ENCODE measurements at regions not wholly inside any gene's neighbourhood (a gene's known extent, or its start where the extent isn't known, plus 50 kb on each side); places are given as distances from the start of the nearest gene placed in this dataset.
"Not testable (repeated sequence)": the region's sequence is repeated elsewhere in the genome, so short reads cannot be mapped to it uniquely, and the experiment has no call there.

DNA sequence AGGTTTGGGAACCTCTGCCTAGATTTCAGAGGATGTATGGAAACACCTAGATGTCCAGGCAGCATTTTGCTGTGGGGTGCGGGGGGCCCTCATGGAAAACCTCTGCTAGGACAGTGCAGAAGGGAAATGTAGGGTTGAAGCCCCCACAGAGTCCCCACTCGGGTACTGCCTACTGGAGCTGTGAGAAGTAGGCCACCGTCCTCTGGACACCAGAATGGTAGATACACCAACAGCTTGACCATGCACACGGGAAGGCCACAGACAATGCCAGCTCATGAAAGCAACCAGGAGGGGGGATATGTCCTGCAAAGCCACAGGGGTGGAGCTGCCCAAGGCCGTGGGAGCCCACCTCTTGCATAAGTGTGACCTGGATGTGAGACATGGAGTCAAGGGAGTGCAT, 1336.5 kb downstream of the SPATA31A7 start:
- not testable (repeated sequence) for H3K36me3 Mint-ChIP-seq, H3K27me3 Mint-ChIP-seq

DNA sequence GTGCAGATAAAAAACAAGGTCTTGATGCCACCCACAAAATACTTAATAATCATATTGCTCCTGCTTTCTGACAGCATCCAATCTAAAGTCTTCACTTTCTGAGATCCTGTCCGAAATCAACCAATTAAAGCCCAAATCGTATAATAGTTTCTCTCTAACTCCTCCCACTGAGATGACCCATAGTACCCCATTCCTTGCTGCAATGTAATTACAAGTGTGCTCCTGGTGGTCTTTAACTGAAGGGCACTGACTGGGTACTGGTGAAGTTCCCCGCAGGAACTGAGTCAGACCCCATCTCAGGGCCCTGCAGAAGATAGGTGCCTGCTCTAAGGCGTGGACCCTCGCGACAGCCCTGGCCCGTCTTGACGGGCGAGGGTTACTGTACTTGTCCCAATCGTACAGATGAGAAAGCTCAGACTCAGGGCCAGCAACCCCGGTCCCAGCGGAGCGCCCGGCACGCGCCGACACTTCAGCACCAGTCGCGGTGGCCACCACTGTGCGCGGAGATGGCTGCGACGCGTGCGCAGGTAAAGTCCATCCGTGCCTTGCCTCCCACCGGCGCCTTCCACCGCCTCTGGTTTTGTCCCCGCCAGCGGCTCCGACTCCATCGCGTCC, 1342.4 kb downstream of the SPATA31A7 start:
- not testable (repeated sequence) for H3K4me1 Mint-ChIP-seq, H3K9me3 Mint-ChIP-seq, ATAC-seq, H3K27me3 Mint-ChIP-seq, H3K36me3 Mint-ChIP-seq
- Mint-ChIP-seq H3K27ac (peak overlapping the region; percentile 88), H3K4me3 (peak overlapping the region; percentile 92)

More for the DNA sequence above, 1336.5 kb downstream of the SPATA31A7 start:
- H3K4me3 Mint-ChIP-seq, ATAC-seq, H3K4me1 Mint-ChIP-seq, H3K9me3 Mint-ChIP-seq, H3K27ac Mint-ChIP-seq: not testable (repeated sequence)

DNA sequence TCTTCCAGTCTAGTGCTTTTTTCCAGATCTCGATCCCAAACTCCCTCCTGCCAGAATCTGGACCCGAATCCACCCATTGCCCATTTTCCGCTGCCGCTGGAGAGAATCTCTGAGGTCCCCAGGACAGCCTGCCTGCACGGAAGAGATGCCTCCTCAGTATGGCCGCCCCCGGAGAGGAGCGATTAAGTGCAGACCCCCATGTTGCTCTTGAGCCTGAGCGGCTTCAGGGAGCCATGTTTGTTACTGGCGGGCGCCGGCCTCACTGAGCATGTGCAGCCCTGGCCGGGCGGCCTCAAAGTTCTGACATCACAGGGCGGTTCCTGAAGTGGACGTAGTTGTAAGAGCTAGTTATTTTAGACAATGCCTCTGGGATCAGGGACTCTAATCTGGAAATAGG, 1342.9 kb downstream of the SPATA31A7 start:
- not testable (repeated sequence) for H3K36me3 Mint-ChIP-seq, H3K9me3 Mint-ChIP-seq, H3K27me3 Mint-ChIP-seq, H3K4me1 Mint-ChIP-seq, ATAC-seq
- H3K4me3 Mint-ChIP-seq: peak overlapping the region; percentile 92
- H3K27ac Mint-ChIP-seq: peak overlapping the region; percentile 88

DNA sequence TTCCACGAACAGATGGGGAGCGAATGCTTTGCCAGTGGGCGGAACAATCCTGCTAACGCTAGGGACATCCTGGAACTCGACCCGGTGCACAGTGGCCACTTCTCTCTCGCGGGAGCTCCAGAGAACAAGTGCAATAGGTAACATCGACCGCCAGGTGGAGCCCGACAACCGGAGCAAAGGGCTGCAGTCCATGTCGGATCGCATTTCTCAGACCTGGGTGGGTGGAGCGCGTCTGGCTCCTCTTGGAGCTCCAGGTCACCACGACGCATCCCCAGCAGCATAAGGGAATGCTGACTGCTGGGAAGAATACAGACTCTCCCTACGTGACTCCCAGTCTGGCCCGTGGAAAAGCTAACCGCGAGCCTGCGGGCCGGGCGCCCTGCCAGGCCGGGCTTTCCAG, 1360.7 kb downstream of the SPATA31A7 start:
- not testable (repeated sequence) for H3K27ac Mint-ChIP-seq, H3K4me1 Mint-ChIP-seq, H3K9me3 Mint-ChIP-seq, ATAC-seq, H3K27me3 Mint-ChIP-seq, H3K36me3 Mint-ChIP-seq, H3K4me3 Mint-ChIP-seq

DNA sequence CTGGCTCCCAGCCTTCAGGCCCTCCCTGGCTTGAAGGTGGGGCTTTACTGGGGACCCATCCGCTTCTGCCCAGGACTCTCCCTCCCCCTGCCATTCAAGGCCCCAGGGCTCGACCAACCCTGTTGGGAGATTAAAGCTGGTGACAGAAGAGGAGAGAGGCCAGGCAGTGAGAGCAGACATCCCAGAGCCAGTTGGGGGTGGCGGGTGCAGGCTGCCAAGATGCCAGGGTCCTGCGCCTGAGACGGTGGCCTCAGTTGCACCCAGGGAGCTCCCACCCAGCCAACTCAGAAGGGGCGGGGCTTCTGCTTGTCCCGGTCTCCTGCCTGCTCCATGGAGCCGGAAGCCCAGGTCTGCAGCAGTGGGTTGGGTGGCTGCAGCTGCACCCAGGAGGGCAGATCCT, 1370.8 kb downstream of the SPATA31A7 start:
- not testable (repeated sequence) for H3K9me3 Mint-ChIP-seq, H3K36me3 Mint-ChIP-seq, ATAC-seq, H3K4me3 Mint-ChIP-seq, H3K27ac Mint-ChIP-seq, H3K27me3 Mint-ChIP-seq, H3K4me1 Mint-ChIP-seq

DNA sequence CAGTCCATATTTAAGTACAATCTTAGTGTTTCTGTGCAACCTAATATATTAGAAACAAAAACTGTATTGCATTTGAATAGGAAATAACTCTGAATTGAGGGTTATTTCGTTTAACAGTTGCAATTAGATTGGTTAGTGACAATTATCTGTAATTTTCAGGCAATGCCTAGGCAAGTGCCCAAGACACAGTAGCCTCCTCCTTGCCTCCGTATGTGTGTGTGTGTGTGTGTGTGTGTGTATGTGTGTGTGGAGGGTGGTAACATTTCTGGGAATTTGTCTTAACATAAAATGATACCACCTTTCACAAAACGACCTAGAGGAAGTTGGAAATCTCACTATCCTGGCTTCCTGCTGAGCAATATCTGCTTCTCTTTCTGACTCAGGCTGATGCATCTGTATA, 1375.3 kb downstream of the SPATA31A7 start:
- H3K27me3 Mint-ChIP-seq, H3K27ac Mint-ChIP-seq, ATAC-seq, H3K36me3 Mint-ChIP-seq, H3K4me1 Mint-ChIP-seq, H3K9me3 Mint-ChIP-seq, H3K4me3 Mint-ChIP-seq: not testable (repeated sequence)

DNA sequence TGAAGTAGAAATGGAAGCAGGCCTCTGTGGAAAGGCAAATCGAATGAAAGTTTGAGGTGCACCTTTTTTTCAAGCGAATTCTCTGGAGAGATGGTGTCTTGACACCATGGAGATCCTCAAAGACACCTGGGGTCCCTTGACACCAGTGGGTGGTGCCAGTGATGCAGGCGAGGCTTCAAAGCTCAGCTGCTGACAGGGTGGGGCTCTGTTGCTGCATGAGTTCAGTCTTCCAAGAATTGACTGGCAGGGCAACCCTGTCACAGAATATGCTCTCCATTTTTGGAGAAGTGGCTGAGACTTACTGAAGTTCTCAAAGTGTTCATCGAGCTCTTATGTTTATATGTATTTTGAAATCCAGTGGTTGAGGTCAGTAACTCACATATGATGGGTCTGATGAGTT, 1376.6 kb downstream of the SPATA31A7 start:
- not testable (repeated sequence) for H3K4me1 Mint-ChIP-seq, H3K36me3 Mint-ChIP-seq, H3K9me3 Mint-ChIP-seq, H3K4me3 Mint-ChIP-seq, H3K27ac Mint-ChIP-seq, H3K27me3 Mint-ChIP-seq, ATAC-seq

DNA sequence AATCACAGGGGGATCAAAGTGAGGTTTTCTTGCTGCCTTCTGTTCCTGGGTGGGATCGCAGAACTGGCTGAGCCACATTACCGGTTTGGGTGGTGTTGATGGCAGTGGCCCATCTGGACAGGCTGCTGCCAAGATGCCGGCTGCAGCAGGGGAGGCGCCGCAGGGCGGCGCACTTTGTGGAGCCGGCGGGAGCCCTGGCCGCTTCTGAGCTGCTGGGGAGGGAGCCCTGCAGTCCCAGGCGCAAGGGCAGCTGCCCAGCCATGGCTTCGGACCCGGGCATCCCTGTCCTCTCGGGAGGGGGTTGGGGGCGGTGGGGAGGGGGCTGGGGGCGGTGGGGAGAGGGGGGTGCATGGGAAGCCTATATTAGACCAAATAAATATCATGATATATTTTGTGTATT, 1407.3 kb downstream of the SPATA31A7 start:
- not testable (repeated sequence) for H3K27me3 Mint-ChIP-seq, H3K36me3 Mint-ChIP-seq, ATAC-seq, H3K4me3 Mint-ChIP-seq, H3K4me1 Mint-ChIP-seq, H3K27ac Mint-ChIP-seq, H3K9me3 Mint-ChIP-seq

Data from stimulated activated memory B cell treated with anti-CD40 and anti-IgM and Interleukin-4, amounts not matched to agents 10 μg/mL and 1 μg/mL and 100 μg/mL, for 72 hours (primary cell).